Putamen (tissue), 1 donor: ENCODE measurements at regions not wholly inside any gene's neighbourhood (a gene's known extent, or its start where the extent isn't known, plus 50 kb on each side); places are given as distances from the start of the nearest gene placed in this dataset.

Experiments
- DNase-seq: peaks from one replicate; pipeline ENCODE4 v3.0.0-alpha.2; 2016; ENCODE audit warnings: low spot score

- no peak for DNase-seq
These were observed 450.4 kb upstream of the CTNND2 start for GRCh38 chr5:12354686-12355085.

- no peak for DNase-seq
These were observed 439.3 kb upstream of the CTNND2 start for GRCh38 chr5:12343558-12343957.

GRCh38 chr5:12335938-12336337 lies 431.7 kb upstream of the CTNND2 start:
- no peak for DNase-seq

DNA sequence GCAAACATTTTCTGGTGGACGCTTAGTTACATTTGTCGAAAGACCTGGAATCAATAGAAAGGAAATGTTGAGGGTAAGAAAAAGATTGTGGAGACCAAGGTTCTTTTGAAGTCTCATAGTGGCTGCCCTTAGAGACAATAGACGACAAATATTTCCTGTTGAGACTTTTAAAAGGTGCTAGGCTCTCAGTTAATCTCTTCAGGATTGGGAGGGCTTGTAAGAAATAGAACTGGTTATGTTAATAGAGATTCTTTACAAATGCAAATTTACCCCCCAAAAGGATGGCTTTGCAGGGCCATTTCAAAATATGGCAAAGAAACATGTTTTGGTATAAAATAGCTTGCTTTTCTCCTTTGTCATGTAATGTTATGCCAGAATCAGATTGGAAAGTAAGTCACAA lies 428.2 kb upstream of the CTNND2 start:
- DNase-seq: no peak

DNA sequence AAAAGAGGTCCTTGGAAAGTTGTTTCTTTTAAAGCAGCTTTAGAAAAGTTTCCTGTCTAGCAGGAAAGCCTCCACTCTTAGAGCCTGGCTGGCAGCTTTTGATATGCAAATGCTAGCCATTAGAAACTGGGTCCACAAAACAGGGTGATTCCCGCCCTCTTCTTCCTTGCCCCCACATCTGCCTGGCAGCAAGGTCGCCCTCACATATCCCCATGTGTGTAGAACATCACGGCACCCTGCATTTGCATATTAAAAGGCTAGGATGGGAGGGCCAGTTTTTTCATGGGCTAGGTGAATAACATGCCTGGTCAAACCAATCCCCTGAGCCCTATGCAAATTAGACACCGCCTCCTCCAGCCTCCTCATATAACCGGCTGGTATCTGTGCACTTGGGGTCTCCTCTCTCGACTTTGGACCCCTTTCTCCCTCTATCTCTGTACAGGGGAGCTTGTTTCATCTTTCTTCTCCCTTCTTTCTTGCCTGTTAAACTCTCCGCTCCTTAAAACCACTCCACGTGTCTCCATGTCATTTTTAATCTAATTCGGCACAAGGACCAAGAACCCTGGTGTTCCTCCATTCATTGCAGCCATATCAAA lies 426.8 kb upstream of the CTNND2 start:
- DNase-seq: no peak

DNA sequence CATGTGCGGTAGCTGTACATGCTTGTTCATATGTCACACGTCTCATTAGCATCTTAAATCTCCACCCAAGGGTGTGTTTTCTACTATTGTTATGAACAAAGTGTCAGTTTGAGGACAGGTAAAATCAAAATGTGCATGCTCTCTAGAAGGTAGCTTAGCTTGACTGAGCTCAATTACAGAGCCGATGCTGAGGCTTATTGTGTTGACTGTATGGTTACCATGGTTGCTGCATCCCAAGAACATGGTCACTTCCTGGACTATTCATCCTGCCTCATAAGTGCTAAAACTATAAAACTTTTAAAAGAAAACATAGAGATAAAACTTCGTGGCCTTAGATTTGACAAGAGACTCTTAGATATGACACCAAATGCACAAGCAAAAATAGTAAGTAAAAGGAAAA lies 426.1 kb upstream of the CTNND2 start:
- no peak for DNase-seq

GRCh38 chr5:12323637-12324229 lies 419.5 kb upstream of the CTNND2 start:
- DNase-seq: no peak

DNA sequence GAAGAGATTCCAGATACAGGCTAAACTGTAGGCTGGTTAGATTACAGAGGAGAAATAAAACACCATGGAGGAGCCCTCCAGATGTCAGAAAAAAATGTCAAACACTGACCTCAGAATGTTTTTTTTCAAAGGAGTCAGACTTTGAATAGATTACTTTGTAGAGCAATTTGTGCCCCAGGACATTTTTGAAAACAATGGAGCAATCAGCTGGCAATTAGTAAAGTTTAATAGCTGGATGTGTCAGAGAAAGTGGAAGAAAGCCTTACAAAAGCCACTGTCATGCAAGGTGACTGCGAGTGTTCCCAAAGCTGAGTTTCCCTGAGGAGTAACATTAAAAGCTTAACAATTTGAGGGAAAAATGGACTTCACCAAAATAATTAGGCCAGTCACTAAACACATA lies 417.8 kb upstream of the CTNND2 start:
- DNase-seq: no peak

DNA sequence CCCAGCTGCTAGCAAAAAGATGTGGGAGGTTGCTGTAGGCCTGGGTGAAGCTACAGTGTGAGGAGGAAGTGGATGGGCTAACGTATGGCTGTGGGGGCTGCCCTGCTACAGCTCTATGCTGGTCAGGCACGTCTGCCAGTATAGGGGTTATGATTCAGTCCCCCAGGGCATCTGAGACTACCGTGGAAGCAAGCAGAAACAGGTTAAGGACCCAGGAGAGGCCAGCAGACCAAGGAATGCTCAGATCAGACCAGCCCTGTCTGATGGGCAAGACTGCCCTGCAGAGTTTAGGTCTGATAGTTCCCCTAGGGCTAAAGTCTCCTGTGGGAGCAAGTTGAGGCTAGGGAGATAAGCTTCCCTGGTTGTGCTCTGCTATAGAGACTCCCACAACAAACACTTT lies 416.1 kb upstream of the CTNND2 start:
- no peak for DNase-seq

DNA sequence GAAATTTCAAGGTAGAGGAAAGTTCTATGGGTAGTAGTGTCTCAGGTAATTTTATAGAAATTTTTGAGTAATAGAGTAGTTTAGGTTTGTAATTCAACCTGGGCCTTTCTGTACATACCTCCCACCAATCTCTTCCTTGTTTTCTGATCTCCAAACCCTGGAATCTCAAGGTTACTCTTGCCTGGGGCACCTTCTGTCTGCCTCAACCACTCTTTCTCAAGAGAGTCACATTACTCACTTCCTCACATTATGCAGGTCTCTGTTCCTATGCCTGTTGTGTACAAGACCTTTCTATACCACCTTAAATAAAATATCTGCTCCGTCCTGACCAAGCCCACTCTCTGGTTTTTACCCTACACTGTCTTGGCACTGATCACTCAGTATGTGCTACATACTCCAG lies 412.6 kb upstream of the CTNND2 start:
- DNase-seq: no peak

GRCh38 chr5:12315461-12315860 lies 411.2 kb upstream of the CTNND2 start:
- DNase-seq: peak; percentile 20

GRCh38 chr5:12313602-12314001 lies 409.4 kb upstream of the CTNND2 start:
- DNase-seq: no peak

GRCh38 chr5:12312343-12312742 lies 408.1 kb upstream of the CTNND2 start:
- no peak for DNase-seq

DNA sequence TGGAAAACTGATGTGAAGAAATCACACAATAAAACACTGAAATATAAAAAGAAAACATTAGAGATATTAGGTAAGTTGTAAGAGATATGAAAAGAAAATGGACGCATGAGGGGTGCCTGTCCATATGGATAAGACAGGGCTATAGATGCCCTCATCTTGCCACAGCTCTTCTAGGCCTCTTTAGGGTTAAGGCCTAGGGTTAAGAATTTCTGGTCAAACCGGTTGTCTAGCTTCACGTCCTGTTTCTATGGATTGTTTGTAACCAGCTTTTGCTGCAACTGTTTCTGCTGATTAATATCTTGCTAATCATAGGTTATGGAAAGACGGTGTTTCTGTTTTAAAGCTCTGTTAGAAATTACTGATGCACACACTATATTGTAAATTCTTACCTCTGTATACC lies 389.9 kb upstream of the CTNND2 start:
- DNase-seq: no peak

GRCh38 chr5:12292610-12293204 lies 388.5 kb upstream of the CTNND2 start:
- DNase-seq: no peak

DNA sequence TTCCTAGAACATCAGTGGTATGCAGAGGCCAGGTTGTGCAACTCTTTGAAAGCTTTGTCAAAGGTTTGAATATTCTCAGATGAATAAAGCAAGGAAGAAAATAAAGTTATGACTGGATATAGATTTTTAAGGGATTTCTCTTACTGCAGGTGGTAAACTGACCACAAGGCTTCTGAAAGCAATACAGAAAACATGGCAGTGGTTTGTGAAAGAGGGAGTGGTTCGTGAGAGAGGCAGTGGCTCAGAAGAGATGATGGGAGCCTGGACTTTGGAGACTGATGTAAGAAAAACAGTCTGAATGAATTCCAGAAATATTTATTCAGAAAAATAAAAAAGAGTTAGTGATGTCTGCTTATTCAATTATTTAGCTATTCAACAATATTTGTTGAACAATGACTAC lies 380.4 kb upstream of the CTNND2 start:
- DNase-seq: no peak

GRCh38 chr5:12277504-12278192 lies 373.4 kb upstream of the CTNND2 start:
- DNase-seq: no peak

GRCh38 chr5:12274236-12274635 lies 370.0 kb upstream of the CTNND2 start:
- no peak for DNase-seq

DNA sequence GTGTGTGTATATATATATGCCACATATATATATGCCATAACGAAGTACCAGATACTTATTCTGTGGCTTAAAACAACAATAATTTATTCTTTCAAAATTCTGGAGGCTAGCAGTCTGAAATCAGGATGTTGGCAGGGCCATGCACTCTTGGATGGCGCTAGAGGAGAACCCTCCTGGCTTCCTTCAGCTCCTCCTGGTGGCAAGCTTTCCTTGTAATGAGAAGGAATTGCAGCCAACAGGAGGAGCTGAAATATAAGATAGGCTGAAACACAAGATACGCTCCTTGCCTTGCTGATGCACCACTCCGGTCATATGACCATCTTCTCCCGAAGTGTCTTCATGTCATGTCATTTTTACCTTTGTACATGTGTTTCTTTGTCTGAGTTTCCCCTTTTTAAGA lies 368.1 kb upstream of the CTNND2 start:
- no peak for DNase-seq

GRCh38 chr5:12270914-12271313 lies 366.7 kb upstream of the CTNND2 start:
- no peak for DNase-seq

DNA sequence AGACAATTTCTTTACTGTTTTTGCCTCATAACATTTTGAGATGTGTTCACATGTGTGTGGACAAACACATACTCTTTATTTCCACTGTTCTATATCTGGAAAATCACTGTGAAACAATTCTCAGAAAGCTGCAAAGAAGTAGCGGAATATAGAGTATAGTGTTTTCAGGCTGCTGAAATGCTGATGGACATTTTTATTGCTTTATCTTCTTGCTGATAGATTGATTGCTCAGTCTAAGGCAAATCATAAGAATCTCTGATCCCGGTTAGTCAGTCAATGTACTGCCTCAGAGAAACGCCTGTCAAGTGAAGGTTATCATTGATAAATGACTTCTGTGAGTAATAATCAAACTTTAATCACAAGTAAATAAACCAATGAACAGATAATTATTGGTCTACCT lies 364.9 kb upstream of the CTNND2 start:
- no peak for DNase-seq

GRCh38 chr5:12258549-12258948 lies 354.3 kb upstream of the CTNND2 start:
- DNase-seq: no peak

- no peak for DNase-seq
These were observed 346.2 kb upstream of the CTNND2 start for GRCh38 chr5:12250454-12250853.
